Mucosa of descending colon (tissue), 3 donors: ENCODE measurements at regions not wholly inside any gene's neighbourhood (a gene's known extent, or its start where the extent isn't known, plus 50 kb on each side); places are given as distances from the start of the nearest gene placed in this dataset.

Experiments
- ATAC-seq: fragments of 200-7000 bp; cut with Tn5 transposase; one replicate; pipeline ENCODE4 v1.9.1; 2020; ENCODE audit warnings: mild to moderate bottlenecking, moderate library complexity
- DNase-seq, 3 donors: peaks; one replicate each; pipeline ENCODE4 v3.0.0-alpha.2; 2020
- H3K36me3 ChIP-seq: fragments of 200-600 bp; one replicate; pipeline ENCODE4 v1.8.0; 2021; ENCODE audit warnings: low read depth, mild to moderate bottlenecking
- H3K4me1 ChIP-seq: fragments of 200-600 bp; one replicate; pipeline ENCODE4 v1.8.0; 2021; ENCODE audit warnings: low read depth, mild to moderate bottlenecking
- H3K4me3 ChIP-seq: fragments of 200-600 bp; one replicate; pipeline ENCODE4 v1.8.0; 2021; ENCODE audit warnings: mild to moderate bottlenecking
- H3K9me3 ChIP-seq: fragments of 200-600 bp; one replicate; pipeline ENCODE4 v1.8.0; 2021; ENCODE audit warnings: mild to moderate bottlenecking
- intact Hi-C, 2 donors: fragments of 100-400 bp; cut with DNase I in 1 of 2; cut with micrococcal nuclease in 1 of 2; formaldehyde crosslinking; loops; one replicate each; pipeline versions ENCODE4 v1.11.0 to v1.11.1; 2022; cut with DNase I, micrococcal nuclease
- TF ChIP-seq, protein P1 (sequence below): fragments of 200-600 bp; IDR thresholded peaks from one replicate; pipeline ENCODE4 v1.8.0; 2022; ENCODE audit warnings: antibody characterized with exemption, mild to moderate bottlenecking
- donor health status: DM: no; HTN: no; CAD: no; lungs with moderate emphysema.
- donor health status: DM: no; HTN: no; CAD: no.
- donor health status: DM: no; HTN: yes; CAD: no.

DNA sequence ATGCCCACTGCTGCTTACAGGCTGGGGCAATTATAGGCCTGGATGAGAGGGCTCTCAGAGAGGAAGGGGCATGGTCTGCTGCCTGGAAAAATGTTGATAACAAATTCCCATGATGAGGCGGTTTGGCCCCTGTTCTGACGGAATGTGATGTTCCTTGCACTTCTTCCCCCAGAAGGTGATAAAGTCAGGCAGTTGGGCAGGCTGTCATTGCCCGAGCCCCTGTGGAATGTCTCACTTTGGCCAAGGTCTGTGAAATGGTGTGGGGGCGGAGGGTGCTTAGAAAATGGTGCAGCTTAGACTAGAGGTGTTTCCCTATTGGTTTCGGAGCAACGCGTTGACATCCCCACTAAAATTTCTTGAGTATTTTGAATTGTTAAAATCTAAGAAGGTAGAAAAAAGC, 1360.0 kb downstream of the AACS start:
- Histone ChIP-seq H3K4me1 (no peaks in the 10 kb centered on the region), H3K36me3 (no peaks in the 10 kb centered on the region), H3K4me3 (no peak overlapping the region), H3K9me3 (peaks cover 50% of the 10 kb centered on the region)
- ATAC-seq (no peak), DNase-seq (no peak)
- intact Hi-C loops = no loop called here
- TF ChIP-seq, protein P1, sequence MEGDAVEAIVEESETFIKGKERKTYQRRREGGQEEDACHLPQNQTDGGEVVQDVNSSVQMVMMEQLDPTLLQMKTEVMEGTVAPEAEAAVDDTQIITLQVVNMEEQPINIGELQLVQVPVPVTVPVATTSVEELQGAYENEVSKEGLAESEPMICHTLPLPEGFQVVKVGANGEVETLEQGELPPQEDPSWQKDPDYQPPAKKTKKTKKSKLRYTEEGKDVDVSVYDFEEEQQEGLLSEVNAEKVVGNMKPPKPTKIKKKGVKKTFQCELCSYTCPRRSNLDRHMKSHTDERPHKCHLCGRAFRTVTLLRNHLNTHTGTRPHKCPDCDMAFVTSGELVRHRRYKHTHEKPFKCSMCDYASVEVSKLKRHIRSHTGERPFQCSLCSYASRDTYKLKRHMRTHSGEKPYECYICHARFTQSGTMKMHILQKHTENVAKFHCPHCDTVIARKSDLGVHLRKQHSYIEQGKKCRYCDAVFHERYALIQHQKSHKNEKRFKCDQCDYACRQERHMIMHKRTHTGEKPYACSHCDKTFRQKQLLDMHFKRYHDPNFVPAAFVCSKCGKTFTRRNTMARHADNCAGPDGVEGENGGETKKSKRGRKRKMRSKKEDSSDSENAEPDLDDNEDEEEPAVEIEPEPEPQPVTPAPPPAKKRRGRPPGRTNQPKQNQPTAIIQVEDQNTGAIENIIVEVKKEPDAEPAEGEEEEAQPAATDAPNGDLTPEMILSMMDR = no peak

DNA sequence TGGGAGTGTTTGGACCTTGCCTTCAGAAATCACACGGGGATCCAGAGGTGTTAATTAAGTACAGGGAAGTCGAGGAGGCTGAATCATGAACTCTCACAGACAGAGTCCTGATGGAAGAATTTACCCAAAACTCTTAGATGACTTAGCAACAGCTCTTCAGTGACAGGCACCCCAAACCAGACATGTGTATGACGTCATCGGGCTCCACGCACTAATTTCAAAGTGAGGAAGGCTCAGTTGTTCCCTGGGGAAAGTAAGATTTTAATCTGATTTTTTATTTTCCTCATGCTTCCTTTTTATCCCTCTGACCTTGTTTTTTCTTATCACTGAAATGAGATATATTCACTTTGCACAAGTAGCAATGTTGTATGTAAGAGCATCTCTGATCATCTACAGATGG, 1363.5 kb downstream of the AACS start:
- TF ChIP-seq, protein P1 = no peak
- ATAC-seq = no peak
- intact Hi-C loops = no loop called here
- no peaks in the 10 kb centered on the region for H3K4me1 ChIP-seq
- peaks cover 29% of the 10 kb centered on the region for H3K9me3 ChIP-seq
- DNase-seq = no peak
- H3K4me3 ChIP-seq = no peak overlapping the region
- no peaks in the 10 kb centered on the region for H3K36me3 ChIP-seq

DNA sequence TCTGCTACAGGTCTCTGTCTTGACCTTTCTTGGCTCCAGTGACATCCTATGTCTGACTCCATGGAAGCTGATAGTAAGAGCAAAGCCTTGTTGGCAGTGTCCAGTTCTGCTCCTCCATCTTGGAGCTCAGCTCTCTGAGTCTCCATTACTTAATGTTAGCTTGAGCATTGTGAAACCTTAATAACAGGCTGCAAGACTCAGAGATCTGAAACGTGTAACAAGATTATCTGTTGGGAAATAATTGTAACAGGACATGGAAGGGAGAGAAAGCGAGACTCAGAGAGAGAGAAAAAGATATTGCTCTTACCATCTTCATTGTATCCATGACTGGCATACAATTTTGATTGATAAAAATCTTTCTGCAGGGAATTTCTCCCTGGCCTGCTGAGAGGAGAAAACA, 1365.7 kb downstream of the AACS start:
- H3K36me3 ChIP-seq = no peaks in the 10 kb centered on the region
- no peak for ATAC-seq
- H3K4me1 ChIP-seq = no peaks in the 10 kb centered on the region
- intact Hi-C loops = no loop called here
- H3K4me3 ChIP-seq = no peak overlapping the region
- DNase-seq = no peak
- TF ChIP-seq, protein P1 = no peak
- H3K9me3 ChIP-seq = peaks cover 18% of the 10 kb centered on the region

DNA sequence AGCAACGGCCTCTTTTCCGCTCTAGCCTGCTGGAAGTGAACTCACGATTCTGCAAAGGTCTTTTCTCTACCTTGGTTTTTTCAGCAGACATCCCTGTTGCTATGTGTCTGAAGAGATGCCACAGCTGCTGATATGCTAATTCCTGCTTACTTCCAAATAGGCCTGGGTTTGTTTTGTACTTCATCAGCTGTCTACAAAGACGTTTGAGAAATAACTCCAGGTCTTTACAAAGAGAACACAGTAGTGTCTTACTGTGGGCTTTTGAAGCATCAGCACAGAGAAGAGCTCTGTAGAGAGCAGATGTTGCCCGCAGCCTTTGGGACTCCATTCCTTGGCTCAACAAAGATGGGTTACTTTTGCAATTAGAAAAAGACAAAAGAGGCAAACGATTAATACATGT, 1366.5 kb downstream of the AACS start:
- TF ChIP-seq, protein P1 = no peak
- Histone ChIP-seq H3K9me3 (peaks cover 16% of the 10 kb centered on the region), H3K4me3 (no peak overlapping the region), H3K4me1 (no peaks in the 10 kb centered on the region), H3K36me3 (no peaks in the 10 kb centered on the region)
- DNase-seq (no peak), ATAC-seq (no peak)
- intact Hi-C loops = no loop called here

DNA sequence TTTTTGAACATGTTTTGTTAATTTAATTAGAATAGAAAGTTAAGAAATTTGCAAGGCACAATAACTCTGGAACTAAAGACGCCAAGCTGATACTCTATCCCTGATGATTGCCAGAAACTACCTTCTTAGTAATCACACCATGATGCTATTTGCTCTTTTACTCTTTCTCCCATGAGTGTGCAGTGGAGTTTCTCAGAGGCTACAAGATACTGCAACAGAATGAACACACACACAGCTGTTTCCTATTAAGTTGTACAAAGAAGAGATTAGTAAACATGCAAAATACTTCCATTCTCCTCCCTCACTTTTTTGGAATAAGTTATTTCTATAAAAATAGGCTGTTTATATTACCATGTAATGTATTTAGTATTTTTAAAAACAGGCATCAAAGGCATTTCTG, 1367.5 kb downstream of the AACS start:
- intact Hi-C loops = no loop called here
- ATAC-seq = no peak
- Histone ChIP-seq H3K9me3 (peaks cover 15% of the 10 kb centered on the region), H3K4me3 (no peak overlapping the region), H3K4me1 (no peaks in the 10 kb centered on the region), H3K36me3 (no peaks in the 10 kb centered on the region)
- DNase-seq = no peak
- TF ChIP-seq, protein P1 = no peak

DNA sequence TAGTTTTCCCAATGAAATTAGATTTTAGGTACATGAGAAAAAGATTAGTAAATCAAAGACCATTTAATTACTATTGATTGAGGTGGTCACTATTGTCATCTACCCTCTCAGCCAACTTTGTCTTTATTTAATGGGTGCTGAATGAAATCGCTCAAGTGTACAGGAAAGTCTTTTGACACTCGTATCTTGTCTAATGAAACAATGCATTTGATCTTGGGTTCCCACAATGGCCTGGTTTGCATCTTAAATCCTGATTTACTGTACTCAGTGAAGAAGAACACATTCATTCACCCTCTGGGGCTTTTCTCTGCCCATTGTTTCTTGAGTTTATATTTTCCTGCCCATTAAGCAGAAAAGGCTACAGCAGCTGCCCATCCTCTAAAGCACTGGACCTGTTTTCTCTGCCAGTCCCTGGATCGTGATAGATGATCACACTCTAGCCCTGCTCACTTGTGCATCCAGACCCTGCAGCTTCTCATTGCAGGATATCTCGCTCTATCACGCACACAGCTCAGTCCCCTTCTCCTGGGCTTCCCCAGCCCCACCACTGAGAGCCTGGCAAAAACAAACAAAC, 1369.3 kb downstream of the AACS start:
- no peak for ATAC-seq
- intact Hi-C loops = no loop called here
- H3K4me3 ChIP-seq = no peak overlapping the region
- DNase-seq = no peak
- peaks cover 20% of the 10 kb centered on the region for H3K9me3 ChIP-seq
- no peaks in the 10 kb centered on the region for H3K36me3 ChIP-seq
- TF ChIP-seq, protein P1 = no peak
- no peaks in the 10 kb centered on the region for H3K4me1 ChIP-seq
